Endothelial cell of umbilical vein (primary cell): ENCODE measurements at regions not wholly inside any gene's neighbourhood (a gene's known extent, or its start where the extent isn't known, plus 50 kb on each side); places are given as distances from the start of the nearest gene placed in this dataset.

Source experiments
- BruUV-seq: library from RNA; stranded (reverse); fragments of 400-500 nt; replicated peaks from 2 replicates; lab custom pipeline; 2021; lab: Mats Ljungman, UMichigan
- CTCF ChIA-PET: fragments of 300-600, 350-600 bp; sonication (Branson Sonifier 250); formaldehyde crosslinking; loops from one replicate; lab custom pipeline; 2021; ENCODE audit warnings: antibody characterized with exemption, inconsistent platforms; lab: Charles Lee
- POLR2A ChIA-PET: fragments of 300-600, 350-600 bp; sonication (Branson Sonifier 250); formaldehyde crosslinking; loops from one replicate; lab custom pipeline; 2021; ENCODE audit warnings: antibody characterized with exemption, inconsistent platforms; lab: Charles Lee
- DNase-seq: peaks from one replicate; pipeline ENCODE4 v3.0.0-alpha.2; 2011; ENCODE audit warnings: low read depth, low spot score
- FAIRE-seq: peaks from 2 replicates; lab custom pipeline; 2011; peaks lifted over from hg19 to GRCh38; lab: Jason Lieb, UNC
- H2AFZ ChIP-seq: 2 replicates; pipeline ENCODE4 v1.6.0; 2012; ENCODE audit warnings: low read depth, low read length, control low read depth, inconsistent platforms
- H3K27ac ChIP-seq: 2 replicates; pipeline ENCODE4 v1.5.1; 2011; ENCODE audit warnings: low read depth, mild to moderate bottlenecking, control low read depth, low read length, moderate library complexity; ENCODE audit not compliant: insufficient read depth
- H3K27me3 ChIP-seq, 2 experiments: 2 replicates each; pipeline versions ENCODE4 v1.6.0 to v1.6.1; 2011; ENCODE audit warnings: low read length in 2 of 2, mixed read lengths in 1 of 2; ENCODE audit not compliant: control insufficient read depth in 2 of 2, insufficient read depth in 2 of 2
- H3K36me3 ChIP-seq, 2 experiments: 2 replicates in 1 of 2; 3 replicates in 1 of 2; pipeline ENCODE4 v1.5.1; 2011; ENCODE audit warnings: low read length in 2 of 2, mild to moderate bottlenecking in 1 of 2, moderate library complexity in 1 of 2; ENCODE audit not compliant: control insufficient read depth in 2 of 2, insufficient read depth in 2 of 2; ENCODE audit errors: extremely low read depth in 1 of 2
- H3K4me1 ChIP-seq: 3 replicates; pipeline ENCODE4 v1.5.1; 2011; ENCODE audit warnings: mild to moderate bottlenecking, low read length; ENCODE audit not compliant: control insufficient read depth, insufficient read depth; ENCODE audit errors: extremely low read depth
- H3K4me2 ChIP-seq: 2 replicates; pipeline ENCODE4 v1.6.1; 2011; ENCODE audit warnings: low read length, control low read depth, mixed read lengths; ENCODE audit not compliant: insufficient read depth
- H3K4me3 ChIP-seq, 3 experiments: fragments of 200-600 bp in 1 of 3; sonication (generic), shearing (Covaris generic) in 1 of 3; replicated peaks in 1 of 3; 2 replicates each; pipeline ENCODE4 v1.5.1; 2011 to 2016; ENCODE audit warnings: control low read depth in 3 of 3, low read length in 3 of 3, mild to moderate bottlenecking in 2 of 3, inconsistent platforms in 1 of 3, low read depth in 1 of 3, moderate library complexity in 1 of 3; ENCODE audit not compliant: insufficient read depth in 1 of 3
- H3K79me2 ChIP-seq: 2 replicates; pipeline ENCODE4 v1.6.0; 2012; ENCODE audit warnings: low read length, inconsistent platforms; ENCODE audit not compliant: control insufficient read depth, insufficient read depth
- H3K9ac ChIP-seq: replicated peaks from 2 replicates; pipeline ENCODE3; 2011; ENCODE audit warnings: low read length, control low read depth; ENCODE audit not compliant: insufficient read depth; ENCODE audit errors: extremely low read depth
- H3K9me1 ChIP-seq: replicated peaks from 3 replicates; pipeline ENCODE4 v1.6.0; 2011; ENCODE audit warnings: mild to moderate bottlenecking, low read length; ENCODE audit not compliant: control insufficient read depth, insufficient read depth; ENCODE audit errors: extremely low read depth
- H3K9me3 ChIP-seq: replicated peaks from 2 replicates; pipeline ENCODE4 v1.5.1; 2012; ENCODE audit warnings: low read length, inconsistent platforms; ENCODE audit not compliant: control insufficient read depth, insufficient read depth
- H4K20me1 ChIP-seq: replicated peaks from 2 replicates; pipeline ENCODE3; 2011; ENCODE audit warnings: mild to moderate bottlenecking, low read length; ENCODE audit not compliant: control insufficient read depth, insufficient read depth; ENCODE audit errors: extremely low read depth
- EZH2 ChIP-seq: IDR thresholded peaks from 2 replicates; pipeline ENCODE4 v1.6.1; 2012; ENCODE audit warnings: borderline replicate concordance, low read depth, mild to moderate bottlenecking, moderate library complexity, low read length, inconsistent platforms; ENCODE audit not compliant: severe bottlenecking
- FOS ChIP-seq: IDR thresholded peaks from 2 replicates; pipeline ENCODE4 v1.6.1; 2011; ENCODE audit warnings: mild to moderate bottlenecking, low read length, moderate library complexity, borderline replicate concordance; ENCODE audit not compliant: insufficient read depth
- GATA2 ChIP-seq: IDR thresholded peaks from 2 replicates; pipeline ENCODE4 v1.7.0; 2011; ENCODE audit warnings: low read depth, mild to moderate bottlenecking, moderate library complexity, mixed read lengths, low read length; ENCODE audit not compliant: insufficient read length, insufficient read depth
- JUN ChIP-seq: IDR thresholded peaks from 2 replicates; pipeline ENCODE4 v1.6.1; 2011; ENCODE audit warnings: borderline replicate concordance, low read depth; ENCODE audit not compliant: insufficient read length, insufficient read depth
- POLR2A ChIP-seq: IDR thresholded peaks from 2 replicates; pipeline ENCODE4 v1.6.1; 2012; ENCODE audit warnings: low read depth, mild to moderate bottlenecking, control low read depth, low read length
- dilution Hi-C: fragments of 300-500 bp; cut with MboI; formaldehyde crosslinking; loops from one replicate; pipeline ENCODE4 v1.15.0; 2019; ENCODE audit warnings: low sequenced_read_pairs; ENCODE audit not compliant: extremely low pct_ligation_motif_present
- intact Hi-C: fragments of 100-400 bp; cut with micrococcal nuclease; formaldehyde crosslinking; loops from one replicate; pipeline ENCODE4 v1.10.0; 2022
- TF ChIP-seq, protein P1 (sequence below), 2 donors: IDR thresholded peaks; 1 replicate in 1 of 2; 2 replicates in 1 of 2; pipeline ENCODE4 v1.5.1; 2011; ENCODE audit warnings: low read length in 2 of 2, mild to moderate bottlenecking in 2 of 2, moderate library complexity in 2 of 2, control low read depth in 1 of 2, inconsistent platforms in 1 of 2, low read depth in 1 of 2; ENCODE audit not compliant: insufficient read depth in 1 of 2; ENCODE audit errors: extremely low read depth in 1 of 2

GRCh38 chr12:47548401-47548800 is 157.4 kb downstream of the RPAP3 start:
- no peak for TF ChIP-seq JUN
- TF ChIP-seq EZH2, result no peak
- no peak for TF ChIP-seq GATA2
- no peak for TF ChIP-seq POLR2A
- no peak overlapping the region for H3K4me3 ChIP-seq
- POLR2A ChIA-PET, result no interaction called here
- no peak overlapping the region for H3K27ac ChIP-seq
- no peak overlapping the region for H2AFZ ChIP-seq
- no TSS peak for BruUV-seq
- no peaks in the 10 kb centered on the region for H3K36me3 ChIP-seq
- intact Hi-C loops (loop anchor here (10.0 kb wide), 1 partner anchor 514 kb away; no protein-coding TSS in a partner anchor), dilution Hi-C loops (no loop called here)
- H3K79me2 ChIP-seq, result no peaks in the 10 kb centered on the region
- no peak for DNase-seq
- no peaks in the 10 kb centered on the region for H3K9me3 ChIP-seq
- H3K9me1 ChIP-seq, result no peaks in the 10 kb centered on the region
- FAIRE-seq, result no peak
- H4K20me1 ChIP-seq, result no peaks in the 10 kb centered on the region
- peaks cover 0 to 3% of the 10 kb centered on the region in 2 experiments for H3K27me3 ChIP-seq
- CTCF ChIA-PET, result interaction anchor here (0.9 to 1.6 kb wide), 3 partner anchors 89 to 516 kb away, joined by 4 to 8 read pairs (median 7); no protein-coding TSS in a partner anchor
- H3K9ac ChIP-seq, result no peak overlapping the region
- H3K4me2 ChIP-seq, result no peak overlapping the region
- H3K4me1 ChIP-seq, result no peaks in the 10 kb centered on the region

GRCh38 chr12:47547077-47547476 is 158.8 kb downstream of the RPAP3 start:
- Histone ChIP-seq H3K9me3 (no peaks in the 10 kb centered on the region), H3K9ac (no peak overlapping the region), H3K36me3 (no peaks in the 10 kb centered on the region), H3K79me2 (no peaks in the 10 kb centered on the region), H3K4me3 (no peak overlapping the region), H3K27ac (no peak overlapping the region), H3K9me1 (no peaks in the 10 kb centered on the region), H2AFZ (no peak overlapping the region), H3K4me2 (no peak overlapping the region), H4K20me1 (no peaks in the 10 kb centered on the region), H3K27me3 (peaks cover 3 to 4% of the 10 kb centered on the region in 2 experiments), H3K4me1 (no peaks in the 10 kb centered on the region)
- intact Hi-C loops, result loop anchor here (1.0 to 10.0 kb wide), 3 partner anchors 90 to 512 kb away; no protein-coding TSS in a partner anchor
- ChIA-PET CTCF (interaction anchor here (0.7 to 5.6 kb wide), 24 partner anchors 10 to 1422 kb away, joined by 3 to 52 read pairs (median 4); no protein-coding TSS in a partner anchor), POLR2A (no interaction called here)
- FAIRE-seq, result peak; percentile 71
- no TSS peak for BruUV-seq
- no peak for TF ChIP-seq GATA2
- peak; percentile 78 for TF ChIP-seq FOS
- TF ChIP-seq, protein P1, sequence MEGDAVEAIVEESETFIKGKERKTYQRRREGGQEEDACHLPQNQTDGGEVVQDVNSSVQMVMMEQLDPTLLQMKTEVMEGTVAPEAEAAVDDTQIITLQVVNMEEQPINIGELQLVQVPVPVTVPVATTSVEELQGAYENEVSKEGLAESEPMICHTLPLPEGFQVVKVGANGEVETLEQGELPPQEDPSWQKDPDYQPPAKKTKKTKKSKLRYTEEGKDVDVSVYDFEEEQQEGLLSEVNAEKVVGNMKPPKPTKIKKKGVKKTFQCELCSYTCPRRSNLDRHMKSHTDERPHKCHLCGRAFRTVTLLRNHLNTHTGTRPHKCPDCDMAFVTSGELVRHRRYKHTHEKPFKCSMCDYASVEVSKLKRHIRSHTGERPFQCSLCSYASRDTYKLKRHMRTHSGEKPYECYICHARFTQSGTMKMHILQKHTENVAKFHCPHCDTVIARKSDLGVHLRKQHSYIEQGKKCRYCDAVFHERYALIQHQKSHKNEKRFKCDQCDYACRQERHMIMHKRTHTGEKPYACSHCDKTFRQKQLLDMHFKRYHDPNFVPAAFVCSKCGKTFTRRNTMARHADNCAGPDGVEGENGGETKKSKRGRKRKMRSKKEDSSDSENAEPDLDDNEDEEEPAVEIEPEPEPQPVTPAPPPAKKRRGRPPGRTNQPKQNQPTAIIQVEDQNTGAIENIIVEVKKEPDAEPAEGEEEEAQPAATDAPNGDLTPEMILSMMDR (IDR thresholded peaks at IDR 0.05; ENCODE audit: extremely low read depth in 1 of 2, insufficient read depth in 1 of 2, low read depth in 1 of 2, low read length in 2 of 2), result peak; percentile 40 to 46
- TF ChIP-seq POLR2A, result no peak
- TF ChIP-seq JUN, result peak; percentile 25
- dilution Hi-C loops, result no loop called here
- peak; percentile 69 for DNase-seq
